Central memory CD4-positive, alpha-beta T cell (primary cell): ENCODE measurements at regions not wholly inside any gene's neighbourhood (a gene's known extent, or its start where the extent isn't known, plus 50 kb on each side); places are given as distances from the start of the nearest gene placed in this dataset.

ENCODE experiments used
- DNase-seq: peaks from one replicate; pipeline ENCODE4 v3.0.0; 2022

DNA sequence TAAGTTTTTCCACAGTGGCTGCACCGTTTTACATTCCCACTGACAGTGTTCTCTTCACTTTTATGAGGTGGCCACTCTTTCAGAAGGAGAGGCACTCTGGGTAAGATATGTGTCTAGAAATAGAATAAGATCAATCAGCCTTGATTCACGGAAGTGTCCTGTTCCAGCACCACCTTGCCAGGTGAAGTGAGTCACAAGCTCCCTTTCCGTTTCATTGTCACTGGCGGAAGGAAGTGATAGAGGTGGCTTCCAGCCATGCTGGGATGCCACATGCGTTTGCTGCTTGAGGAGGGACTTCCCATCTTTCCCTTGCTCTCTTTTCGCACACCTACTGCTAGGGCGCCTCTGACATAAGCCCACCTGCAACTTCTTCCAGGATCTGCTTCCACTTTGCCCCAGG lies 217.1 kb downstream of the PIK3R1 start:
- peak; percentile 41 for DNase-seq

DNA sequence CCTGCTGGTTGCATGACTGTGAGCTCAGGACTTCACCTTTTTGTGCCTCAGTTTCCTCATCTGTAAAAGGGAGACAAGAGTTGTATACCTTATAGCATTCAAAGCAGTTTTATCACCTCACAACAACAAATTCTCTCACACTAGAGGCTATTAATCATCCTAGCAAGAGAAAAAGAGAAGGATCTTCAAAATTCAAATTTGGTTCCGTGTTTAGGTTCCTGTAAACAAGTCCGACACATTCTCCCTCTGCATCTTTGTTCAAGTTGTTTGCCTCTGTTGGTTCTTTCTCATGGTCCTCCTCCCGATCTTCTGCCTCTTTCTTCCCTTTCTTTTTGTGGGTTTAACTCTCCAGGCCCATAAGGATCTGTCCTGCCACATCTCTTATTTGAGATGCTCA lies 218.0 kb downstream of the PIK3R1 start:
- DNase-seq: no peak

DNA sequence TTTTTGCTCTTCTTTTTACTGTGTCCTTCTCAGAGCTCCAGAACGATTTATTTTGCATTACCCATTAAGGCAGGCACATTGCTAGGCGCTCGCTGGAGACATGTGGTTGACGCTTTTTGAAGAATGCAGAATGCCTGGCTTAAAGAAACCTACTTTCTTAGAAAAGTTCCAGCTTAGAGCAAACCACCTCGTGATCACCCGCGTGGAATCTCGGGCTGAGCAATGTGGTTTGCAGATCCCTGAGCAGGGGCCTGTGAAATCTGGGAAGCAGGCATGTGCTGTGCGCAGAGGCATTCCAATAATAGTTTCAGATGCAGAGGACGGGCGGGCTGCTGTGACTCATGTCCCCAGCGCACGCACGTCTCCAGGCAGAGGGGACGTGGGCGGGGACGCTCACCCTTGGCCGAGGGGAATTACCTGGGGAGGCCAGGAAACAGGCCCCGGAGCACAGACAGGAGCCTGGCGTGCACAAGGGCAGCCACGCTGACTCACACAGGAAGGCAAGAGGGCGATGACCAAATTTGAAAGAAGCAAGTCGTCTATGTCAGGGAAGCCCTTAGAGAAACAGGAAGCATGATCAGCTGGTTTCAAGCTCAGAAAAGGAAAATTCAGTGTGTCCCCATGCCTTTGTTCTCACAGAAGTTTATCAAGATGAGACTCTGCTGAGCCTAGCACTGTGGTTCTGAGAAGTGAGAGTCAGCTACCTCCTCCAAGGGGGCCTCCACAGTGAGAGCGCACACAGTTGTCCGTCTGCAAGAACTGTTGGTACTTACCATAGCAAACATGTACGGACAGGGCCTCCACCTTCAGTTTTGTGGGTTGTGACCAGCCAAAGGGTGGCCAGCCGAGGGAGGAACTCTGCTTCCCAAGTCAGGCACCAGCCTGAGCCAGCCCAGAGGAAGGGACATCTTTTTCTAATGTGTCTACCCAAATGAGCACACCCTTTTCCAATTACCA lies 218.6 kb downstream of the PIK3R1 start:
- peak; percentile 83 for DNase-seq

DNA sequence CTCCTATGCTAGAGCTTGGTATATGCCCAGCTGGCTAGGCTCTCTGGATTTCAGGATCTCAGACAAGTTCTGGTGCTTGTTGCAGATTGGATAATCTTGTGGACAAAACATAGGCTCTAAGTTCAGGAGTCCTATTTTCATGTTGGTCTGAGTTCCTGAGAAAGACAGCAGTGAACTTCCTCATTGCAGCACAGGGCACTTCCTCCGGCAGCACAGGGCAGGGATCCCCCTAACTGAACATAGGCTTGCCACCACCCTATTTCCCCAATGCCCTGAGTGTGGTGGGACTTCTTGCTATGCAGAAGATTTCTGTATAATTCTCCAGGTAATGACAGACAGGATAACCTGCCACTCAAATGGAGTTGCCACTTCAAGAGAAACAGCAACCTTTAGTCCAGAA lies 220.1 kb downstream of the PIK3R1 start:
- no peak for DNase-seq

DNA sequence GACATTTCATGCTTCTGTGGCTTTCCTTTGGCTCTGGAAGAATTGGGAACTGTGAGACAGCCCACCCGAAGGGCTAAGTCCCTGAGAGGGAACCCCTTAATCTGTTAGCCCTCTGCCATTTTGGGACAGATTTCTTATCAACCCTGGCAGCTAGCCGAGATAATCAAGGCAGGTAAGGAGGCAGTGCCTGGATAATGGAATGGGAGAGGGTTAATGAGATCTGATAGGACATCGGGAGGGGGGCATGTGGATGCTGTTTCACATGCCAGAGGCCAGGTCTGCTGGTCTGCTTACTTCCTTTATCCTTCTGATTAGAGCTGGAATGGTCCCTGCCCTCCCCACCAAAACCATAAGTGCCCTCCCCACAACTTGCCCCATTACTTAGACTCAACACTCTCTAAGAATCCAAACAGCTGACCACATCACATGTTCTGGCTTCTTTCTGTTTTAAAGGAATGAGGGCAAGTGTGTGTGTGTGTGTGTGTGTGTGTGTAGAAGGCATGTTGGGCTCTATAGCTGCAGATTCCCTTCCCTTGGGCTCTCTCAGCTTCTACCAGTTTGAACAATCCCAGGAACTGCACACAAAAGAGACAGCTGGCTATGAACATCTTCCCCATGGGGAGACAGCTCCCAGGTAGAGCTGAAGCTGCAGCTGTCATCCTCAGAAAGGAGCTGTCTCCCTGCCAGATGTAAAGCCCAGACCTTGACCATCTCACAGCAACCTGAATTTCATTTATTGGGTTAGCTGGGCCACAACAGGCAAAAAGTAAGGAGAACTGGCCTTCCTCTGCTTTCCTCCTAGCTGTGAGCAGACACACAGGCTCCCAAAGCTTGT lies 221.3 kb downstream of the PIK3R1 start:
- DNase-seq: no peak

DNA sequence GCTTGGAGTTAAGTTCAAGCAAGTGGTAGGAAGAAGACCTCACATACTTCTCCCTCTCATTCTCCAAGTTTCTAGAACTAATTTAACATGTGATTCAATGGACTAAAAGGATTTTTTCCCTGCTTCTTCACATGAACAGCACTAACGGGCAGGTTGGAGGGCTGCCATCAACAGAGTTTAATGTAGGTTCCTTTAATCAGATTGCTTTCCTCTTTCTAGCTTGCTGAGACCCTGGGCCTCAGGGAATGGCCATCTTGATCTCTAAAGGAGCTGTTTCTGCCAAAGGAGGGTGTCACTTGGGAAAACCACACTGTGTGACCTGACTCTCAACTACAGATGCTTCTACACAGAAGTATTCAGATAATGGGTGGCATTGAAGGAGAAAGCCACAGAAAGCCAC lies 223.3 kb downstream of the PIK3R1 start:
- no peak for DNase-seq

DNA sequence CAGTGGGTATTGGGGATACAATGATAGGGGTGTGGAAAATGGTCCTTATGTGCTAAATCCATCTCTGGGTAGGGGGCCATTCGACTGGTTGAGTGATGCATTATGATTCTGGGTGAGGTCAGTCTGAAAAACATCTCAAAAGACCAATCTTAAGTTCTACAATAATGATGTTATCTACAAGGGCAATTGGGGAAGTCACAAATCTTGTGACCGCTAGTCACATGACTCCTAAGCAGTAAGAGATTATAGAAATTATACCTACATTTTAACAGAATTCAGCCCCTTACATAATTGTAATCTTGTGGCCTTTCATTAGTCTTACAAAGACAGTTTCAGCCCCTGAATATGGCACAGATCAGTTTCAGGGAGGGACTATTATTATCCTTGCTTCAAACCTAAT lies 224.7 kb downstream of the PIK3R1 start:
- DNase-seq: no peak

DNA sequence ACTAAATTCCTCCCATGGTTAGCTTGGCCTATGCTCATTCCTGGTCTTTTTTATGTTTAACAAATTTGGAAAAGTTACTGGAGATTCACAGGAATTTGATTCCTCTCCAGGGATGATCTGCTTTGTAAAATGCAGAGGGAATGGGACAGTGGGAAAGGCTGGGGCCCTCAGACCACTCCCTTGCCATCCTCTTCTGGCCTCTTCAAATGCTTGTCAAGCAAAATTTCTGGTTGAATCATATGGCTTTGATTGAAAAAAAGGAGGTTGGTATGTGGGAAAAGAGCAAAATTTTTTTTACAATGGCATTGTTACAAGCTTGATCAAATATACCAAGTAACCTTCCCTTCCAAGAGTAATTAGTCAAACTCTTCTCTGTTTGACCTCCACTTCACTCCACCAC lies 225.1 kb downstream of the PIK3R1 start:
- DNase-seq: no peak

DNA sequence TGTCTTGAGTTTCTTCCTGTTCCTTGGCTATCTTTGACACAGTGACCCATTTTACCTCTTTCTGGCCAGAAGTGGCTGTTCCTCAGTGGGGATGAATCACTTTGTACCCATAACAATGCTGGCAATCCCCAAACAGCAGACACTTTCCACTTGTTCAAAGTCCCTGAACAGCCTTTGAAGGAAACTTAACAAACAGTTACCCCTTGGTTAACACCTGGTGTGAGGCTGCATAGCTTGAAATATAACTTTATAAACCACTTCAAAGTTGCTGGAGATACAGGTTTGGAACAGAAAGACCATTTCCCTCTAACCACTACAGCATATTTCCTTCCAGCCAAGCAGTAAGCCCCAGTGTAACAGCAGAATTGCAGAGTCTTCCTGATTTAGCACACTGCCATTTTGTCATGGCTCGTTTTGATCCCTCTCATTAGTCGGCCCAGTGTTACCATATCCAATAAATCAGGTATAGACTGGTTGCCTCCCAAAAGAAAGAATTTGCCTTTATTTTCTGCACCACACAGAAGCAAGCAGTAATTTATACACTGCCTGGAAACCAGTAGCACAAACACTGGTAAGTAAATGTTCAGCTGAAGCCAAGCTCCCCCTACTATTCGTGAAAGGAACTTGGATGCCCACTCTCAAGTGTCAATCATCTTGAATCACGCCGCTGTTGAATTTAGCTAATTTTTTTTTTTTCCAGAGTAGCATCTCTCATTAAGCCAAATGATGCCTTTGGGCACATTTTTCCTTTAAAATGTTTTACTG lies 225.9 kb downstream of the PIK3R1 start:
- peak; percentile 13 for DNase-seq

DNA sequence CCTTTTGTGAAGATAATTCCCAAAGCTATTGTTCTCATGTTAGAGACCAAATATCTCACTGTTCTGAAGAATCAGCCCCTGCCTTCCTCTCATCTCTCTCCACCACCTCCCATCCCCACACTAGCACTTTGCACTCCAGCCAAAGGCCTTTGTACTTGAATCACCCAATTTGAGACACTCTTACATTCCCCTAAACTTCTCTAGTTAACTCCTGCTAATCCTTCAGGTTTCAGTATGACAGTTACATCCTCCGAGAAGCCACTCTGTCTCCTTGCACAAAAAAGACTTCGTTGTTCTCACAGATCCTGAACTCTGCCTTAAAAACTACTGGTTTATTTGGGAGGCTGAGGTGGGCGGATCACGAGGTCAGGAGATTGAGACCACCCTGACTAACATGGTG lies 227.5 kb downstream of the PIK3R1 start:
- no peak for DNase-seq

DNA sequence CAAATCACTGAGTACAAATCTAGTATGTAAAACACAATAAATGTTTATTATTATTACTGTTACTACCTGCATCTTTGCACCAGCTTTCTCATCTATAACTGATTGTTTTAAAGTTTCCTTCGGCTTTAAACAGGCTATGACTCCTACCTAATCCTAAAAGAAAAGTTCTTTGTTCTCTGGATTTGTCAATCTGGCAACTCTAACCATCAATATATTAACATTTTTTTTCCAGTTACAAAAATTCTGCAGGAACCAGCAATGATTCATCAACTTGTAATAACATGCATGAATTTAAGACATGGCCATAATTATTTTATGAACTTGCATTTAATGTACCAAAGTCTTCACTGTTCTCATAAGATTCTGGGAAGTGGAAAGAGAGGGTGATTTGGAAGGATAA lies 228.5 kb downstream of the PIK3R1 start:
- no peak for DNase-seq

DNA sequence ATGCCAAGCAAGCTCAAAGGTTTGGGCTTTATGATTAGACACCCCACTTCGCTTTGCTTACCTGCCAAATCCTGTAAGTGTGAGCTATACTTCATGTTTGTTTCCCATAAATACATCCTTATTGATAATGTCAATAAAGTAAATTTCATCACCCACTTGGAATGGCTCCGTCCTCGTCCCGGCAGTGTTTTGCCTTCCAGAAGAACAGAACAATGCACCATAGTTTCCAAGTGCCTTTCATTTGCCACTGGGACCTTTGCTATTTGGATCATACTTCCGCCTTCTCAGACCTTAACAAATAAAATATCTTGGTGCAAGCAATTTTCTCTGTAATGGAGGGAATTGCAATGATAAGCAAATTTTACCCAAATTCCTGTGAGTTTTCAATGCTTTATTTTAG lies 229.3 kb downstream of the PIK3R1 start:
- no peak for DNase-seq

DNA sequence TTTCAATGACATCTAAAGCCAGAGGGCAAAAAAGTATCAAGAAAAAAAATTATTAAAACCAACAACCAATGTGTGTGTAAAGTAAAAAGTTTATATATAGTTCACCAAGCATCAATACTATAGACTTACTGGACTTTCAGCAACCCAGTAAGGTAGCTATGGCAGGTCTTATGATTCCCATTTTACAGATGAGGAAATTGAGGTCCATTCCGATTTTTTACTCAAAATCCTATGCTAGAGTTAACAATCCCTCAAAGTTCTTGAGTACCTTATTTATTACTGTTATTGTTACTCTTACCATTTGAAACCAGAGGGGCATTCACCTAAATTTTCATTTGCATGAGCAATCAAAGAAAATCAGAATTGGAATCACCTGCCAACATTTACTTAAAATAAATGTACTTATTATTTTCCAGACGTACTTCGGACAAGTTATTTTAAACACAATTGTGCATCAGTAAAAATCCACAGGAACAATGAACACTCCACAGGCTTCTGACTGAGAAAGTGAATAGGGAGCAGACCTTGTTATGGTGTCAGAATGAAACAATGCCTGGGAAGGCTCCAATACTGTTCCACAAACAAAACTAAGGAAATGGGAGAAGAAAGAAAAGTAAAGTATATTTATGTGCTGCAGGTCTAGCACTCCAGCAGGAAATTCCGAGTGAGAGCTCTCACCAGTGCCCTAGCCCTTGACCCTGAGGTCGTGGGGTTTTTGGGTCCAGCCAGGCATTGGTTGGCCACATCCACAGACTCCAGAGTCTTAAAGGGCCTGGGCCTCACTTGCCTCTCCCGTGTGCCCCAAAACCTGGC lies 229.9 kb downstream of the PIK3R1 start:
- no peak for DNase-seq

DNA sequence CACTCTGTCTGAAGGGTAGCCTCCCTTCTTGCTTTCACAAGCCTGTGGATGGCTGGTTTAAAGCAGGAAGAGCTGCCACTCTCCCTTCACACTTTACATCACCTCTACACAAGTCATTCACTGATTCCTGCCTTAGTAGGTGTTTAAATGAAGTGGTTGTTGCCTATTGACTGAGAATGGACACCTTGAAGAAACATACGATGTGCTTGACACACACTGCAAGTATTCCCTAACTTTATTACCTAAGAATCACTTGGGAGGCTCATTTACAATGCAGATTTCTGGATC lies 230.5 kb downstream of the PIK3R1 start:
- DNase-seq: no peak

DNA sequence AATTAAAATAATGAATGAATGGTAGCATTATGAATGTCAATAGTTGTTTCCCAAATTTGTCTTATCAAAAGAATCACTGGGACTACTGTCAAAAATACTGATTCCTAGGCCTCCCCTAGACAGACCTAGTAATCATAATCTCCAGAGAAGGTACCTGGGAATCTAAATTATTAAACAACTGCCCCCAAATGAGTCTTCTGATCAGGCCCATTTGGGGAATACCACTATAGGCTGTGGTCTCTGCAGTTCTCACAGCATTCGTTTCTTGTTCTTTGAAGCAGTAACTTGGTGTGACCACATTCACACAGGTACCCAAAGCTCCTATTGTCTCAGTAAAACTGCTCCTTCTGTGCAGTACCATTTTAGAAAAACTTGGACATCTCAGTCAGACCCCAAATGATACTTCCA lies 230.9 kb downstream of the PIK3R1 start:
- DNase-seq: no peak

DNA sequence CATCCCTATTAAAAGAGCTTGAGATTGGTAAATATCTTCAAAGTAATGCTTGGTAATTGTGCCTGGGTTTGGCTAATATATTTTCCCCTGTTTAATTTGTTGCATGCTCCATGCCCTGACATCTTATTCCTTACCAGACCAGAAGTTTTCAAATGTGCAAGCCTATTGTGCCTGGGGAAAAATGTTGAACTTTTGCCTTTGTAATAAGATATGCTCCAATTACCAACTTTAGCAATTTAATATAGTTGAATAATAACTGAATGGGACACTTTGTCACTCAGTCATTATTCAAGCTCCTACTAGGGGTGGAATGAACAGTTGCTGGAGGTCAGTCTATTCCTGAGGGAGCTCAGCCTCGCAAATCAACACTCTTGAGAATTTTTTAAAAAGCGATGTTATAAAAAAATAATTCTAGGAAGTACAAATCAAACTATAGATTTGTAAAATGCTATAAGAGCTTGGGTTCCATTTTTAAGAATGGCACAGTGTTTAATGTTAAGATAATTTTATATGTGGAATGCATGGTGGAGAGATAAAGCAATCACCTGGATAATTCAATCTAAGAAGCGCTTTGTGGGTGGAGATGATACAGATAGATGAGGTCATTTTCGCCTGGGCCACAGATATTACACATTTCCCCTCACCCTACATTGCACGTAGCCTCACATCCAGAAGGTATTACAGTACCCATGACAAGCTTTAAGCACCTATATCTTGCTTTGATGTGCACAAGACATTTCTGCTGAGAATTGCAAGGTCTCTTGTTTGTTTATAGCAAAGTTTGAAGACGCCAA lies 231.8 kb downstream of the PIK3R1 start:
- no peak for DNase-seq

DNA sequence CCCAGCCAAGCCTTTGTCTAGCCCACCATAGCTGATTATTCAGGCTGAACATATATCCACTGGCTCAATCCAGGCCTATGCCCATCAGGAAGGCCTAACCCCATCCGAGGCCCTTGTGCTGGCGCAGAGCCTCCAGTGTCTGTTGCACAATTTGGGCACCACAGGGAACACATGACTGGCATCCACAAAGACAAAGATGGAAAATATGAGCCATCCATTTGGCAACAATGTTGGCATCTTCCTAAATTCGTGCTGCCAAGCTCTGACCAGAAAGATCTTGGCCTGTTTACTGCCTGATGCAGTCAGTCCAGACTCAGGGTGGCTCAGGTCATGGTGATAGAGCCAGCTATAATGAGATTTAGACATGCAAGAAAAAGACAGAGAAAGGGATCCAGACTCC lies 233.8 kb downstream of the PIK3R1 start:
- DNase-seq: no peak

DNA sequence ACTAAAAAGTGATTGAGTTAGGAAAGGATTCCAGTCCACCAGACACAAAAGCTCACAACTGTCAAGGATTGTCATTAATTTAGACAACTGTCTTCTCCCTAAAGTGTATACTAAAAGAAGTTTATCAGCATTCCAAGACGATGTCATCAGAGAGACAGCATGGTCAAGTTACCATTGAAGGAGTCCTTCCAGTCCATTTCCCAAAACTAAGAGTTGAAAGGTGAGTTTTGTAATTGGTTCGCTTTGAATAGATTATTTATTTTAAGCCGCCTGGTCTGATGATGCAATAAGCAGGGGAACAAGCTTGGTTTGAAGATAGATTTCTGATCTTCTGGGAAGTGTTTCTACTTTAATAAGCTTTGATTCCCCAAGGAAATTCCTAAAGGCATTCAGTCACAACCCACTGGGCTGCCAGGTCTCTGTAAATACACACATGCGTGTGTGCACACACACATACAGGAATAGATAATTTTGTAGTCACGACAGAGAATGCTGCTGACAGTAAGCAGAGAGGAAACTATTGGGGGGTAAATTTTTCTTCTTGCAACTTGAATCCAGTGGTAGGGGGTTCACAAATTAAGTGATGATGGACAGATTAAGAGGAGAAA lies 234.8 kb downstream of the PIK3R1 start:
- DNase-seq: no peak

DNA sequence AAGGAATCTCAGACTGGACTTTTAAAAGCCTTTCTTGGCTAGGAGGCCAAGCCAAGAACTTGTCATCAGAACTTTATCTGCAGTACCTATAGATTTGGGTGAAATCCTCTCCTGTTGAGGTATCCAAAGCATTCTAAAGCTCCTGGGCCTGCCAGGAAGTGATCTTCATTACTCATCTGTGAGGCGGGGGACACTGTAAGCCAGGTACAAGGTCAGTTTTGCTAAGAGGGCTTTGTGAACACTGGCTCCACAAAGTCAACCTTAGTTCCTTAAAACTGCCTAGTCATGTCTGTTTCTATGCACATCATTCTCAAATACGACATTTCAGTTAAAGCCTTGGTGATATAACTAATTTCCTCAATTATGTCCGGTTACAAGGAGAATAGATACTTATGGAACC lies 236.7 kb downstream of the PIK3R1 start:
- DNase-seq: no peak

DNA sequence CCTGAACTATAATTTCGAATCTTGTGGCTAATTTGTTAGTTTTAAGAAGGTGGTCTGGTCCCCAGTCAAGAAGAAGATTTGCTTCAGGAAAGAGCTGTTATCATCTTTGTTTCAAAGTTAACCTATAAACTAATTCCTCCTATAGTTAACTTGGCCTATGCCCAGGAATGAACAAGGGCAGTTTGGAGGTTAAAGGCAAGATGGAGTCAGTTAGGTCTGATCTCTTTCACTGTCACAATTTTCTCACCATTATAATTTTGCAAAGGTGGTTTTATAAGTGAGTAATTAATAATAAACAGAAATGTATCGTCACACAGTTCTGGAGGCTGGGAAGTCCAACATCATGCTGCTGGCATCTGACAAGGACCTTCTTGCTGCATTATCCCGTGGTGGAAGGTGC lies 238.6 kb downstream of the PIK3R1 start:
- DNase-seq: no peak

DNA sequence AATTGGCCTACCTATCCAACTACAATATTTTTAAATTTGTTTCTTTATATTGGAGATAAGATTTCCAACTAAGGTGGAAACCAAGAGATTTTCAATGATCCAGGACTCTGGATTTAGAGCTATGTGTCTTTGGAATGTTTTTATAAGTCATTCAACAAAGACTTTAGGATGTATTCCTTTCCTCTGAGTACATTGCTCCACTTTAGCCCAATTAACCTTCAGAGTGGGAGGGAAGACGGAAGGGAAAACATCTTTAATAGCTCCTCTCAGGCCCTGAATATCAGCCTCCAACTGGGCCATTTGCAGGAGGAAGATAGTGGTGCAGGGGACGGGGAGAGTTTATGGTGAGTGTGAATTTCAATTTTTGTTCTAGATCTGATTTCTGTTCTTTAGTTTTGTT lies 239.2 kb downstream of the PIK3R1 start:
- DNase-seq: no peak
